Left ventricle myocardium inferior (tissue), 1 donor: ENCODE measurements at regions not wholly inside any gene's neighbourhood (a gene's known extent, or its start where the extent isn't known, plus 50 kb on each side); places are given as distances from the start of the nearest gene placed in this dataset.

Source experiments
- DNase-seq: peaks from one replicate; pipeline ENCODE4 v3.0.0-alpha.2; 2020
- H3K27ac ChIP-seq: fragments of 200-600 bp; replicated peaks from 2 replicates; pipeline ENCODE4 v1.8.0; 2021
- H3K27me3 ChIP-seq: fragments of 200-600 bp; 2 replicates; pipeline ENCODE4 v1.8.0; 2021; ENCODE audit warnings: low read depth
- H3K36me3 ChIP-seq: fragments of 200-600 bp; 2 replicates; pipeline ENCODE4 v1.8.0; 2021
- H3K4me1 ChIP-seq: fragments of 200-600 bp; 2 replicates; pipeline ENCODE4 v1.8.0; 2021
- H3K4me3 ChIP-seq: fragments of 200-600 bp; 2 replicates; pipeline ENCODE4 v1.8.0; 2021; ENCODE audit warnings: mild to moderate bottlenecking, moderate library complexity
- H3K9me3 ChIP-seq: fragments of 200-600 bp; replicated peaks from 2 replicates; pipeline ENCODE4 v1.8.0; 2021
- CTCF ChIP-seq: fragments of 200-600 bp; IDR thresholded peaks from 2 replicates; pipeline ENCODE4 v1.8.0; 2021; ENCODE audit warnings: antibody characterized with exemption, mild to moderate bottlenecking, borderline replicate concordance
- intact Hi-C: fragments of 100-400 bp; cut with micrococcal nuclease; formaldehyde crosslinking; loops from one replicate; pipeline ENCODE4 v1.11.0; 2022
- donor health status: DM: no; HTN: yes; CAD: no; lungs with severe emphysema.

DNA sequence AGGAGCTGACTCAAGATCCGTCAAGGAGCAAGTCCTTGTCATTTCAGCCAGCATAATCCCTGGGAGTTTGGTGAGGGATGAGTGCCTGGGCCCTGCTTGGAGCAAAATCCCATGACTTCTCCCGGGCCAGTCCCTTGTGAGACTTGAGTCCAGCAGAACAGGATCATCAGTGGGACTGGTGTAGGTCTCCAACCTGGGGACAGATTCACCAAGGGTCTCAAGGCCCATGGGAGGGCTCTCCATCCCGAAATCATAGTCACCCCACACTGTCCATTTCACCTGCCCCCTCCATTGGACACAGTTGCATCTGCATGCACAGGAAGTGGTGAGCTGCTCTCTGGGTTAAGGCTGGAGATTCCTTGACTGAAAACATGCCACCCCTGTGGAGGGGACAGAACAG is 178.2 kb downstream of the FOXD2 start:
- Histone ChIP-seq H3K9me3 (no peaks in the 10 kb centered on the region), H3K27ac (no peak overlapping the region), H3K27me3 (peaks cover 8% of the 10 kb centered on the region), H3K4me1 (no peaks in the 10 kb centered on the region), H3K4me3 (no peak overlapping the region), H3K36me3 (no peaks in the 10 kb centered on the region)
- no peak for DNase-seq
- no peak for TF ChIP-seq CTCF
- intact Hi-C loops: no loop called here

DNA sequence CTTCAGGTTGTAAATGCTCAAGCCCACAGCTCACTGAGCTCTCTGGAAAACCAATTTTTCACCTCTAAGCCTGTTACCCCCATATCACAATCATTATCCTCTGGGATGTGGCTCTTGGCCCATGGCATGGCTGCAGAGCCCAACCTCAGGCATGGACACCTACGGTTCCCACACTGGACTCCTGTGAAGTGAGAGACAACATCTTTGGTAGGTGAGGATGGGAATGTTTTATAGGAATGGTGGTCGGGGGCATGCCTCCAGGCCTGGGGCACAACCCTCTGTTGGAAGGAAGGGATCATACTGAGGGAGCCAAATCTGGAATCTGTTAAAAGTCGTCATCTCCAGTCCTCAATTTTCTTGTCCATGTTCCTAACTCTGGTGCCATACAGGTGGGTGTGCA is 179.1 kb downstream of the FOXD2 start:
- intact Hi-C loops: no loop called here
- H3K4me1 ChIP-seq: no peaks in the 10 kb centered on the region
- H3K36me3 ChIP-seq: no peaks in the 10 kb centered on the region
- no peak for DNase-seq
- TF ChIP-seq CTCF: no peak
- H3K9me3 ChIP-seq: no peaks in the 10 kb centered on the region
- H3K27me3 ChIP-seq: peaks cover 8% of the 10 kb centered on the region
- no peak overlapping the region for H3K4me3 ChIP-seq
- H3K27ac ChIP-seq: no peak overlapping the region

DNA sequence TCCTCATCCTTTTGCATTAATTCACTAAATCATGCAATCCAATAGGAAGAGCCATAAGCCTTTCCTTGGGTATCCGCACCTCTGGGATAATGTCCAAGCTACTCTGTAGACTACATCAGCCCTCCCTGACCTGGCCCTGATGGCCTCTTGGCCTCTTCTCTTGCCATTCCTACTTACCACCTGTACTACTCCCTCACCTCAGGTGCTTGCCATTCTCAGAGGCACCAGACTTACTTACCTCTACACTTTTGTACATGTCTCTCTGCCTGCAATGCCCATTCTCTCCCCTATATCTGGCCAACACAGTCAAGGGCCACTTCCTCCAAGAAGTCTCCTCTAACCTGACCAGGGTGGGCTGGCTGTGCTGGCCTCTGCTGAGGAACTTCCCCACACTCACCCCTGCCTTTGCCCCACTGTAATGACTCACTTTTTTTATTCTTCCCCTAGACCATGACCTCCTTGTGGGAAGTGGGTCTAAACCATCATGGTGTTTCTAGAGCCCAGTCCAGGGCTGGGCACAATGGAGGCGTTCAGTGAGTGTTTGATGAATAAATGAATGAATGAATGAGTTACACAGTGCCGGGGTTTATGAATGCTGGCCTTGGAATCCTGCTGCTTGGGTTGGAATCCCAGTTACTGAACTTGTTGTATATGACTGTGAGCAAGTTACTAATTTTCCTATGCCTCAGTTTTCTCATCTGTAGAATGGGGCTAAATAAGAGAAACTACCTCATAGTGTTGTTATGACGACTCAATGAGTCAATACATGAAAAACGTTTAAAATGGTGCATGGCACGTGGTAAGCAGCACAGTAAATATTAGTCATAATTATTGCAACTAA is 179.8 kb downstream of the FOXD2 start:
- H3K9me3 ChIP-seq: no peaks in the 10 kb centered on the region
- no peak overlapping the region for H3K4me3 ChIP-seq
- intact Hi-C loops: no loop called here
- peaks cover 8% of the 10 kb centered on the region for H3K27me3 ChIP-seq
- TF ChIP-seq CTCF: no peak
- DNase-seq: no peak
- H3K27ac ChIP-seq: no peak overlapping the region
- H3K4me1 ChIP-seq: no peaks in the 10 kb centered on the region
- no peaks in the 10 kb centered on the region for H3K36me3 ChIP-seq

DNA sequence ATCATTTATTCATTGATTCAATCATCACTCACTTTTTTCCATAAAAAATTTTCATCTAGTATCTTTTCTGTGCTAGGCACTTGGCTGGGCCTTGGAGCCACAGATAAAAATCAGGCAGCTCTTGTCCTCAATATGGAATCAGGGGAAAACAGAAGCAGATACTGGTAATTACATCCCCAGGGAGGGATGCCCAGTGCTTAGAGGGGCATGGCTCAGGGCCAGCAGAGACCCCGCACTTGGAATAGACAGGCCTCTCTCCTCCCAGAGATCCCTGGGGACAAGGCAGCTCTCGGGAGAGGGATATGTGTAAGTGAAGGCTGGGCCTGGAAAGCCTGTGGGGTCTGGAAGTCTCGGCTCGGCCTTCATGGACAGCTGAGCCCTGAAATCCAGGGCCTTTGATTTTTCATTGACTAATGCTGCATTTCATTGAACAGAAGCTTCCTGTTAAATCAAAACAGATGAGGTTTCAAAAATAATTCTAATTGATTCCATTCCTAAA is 180.4 kb downstream of the FOXD2 start:
- DNase-seq: no peak

DNA sequence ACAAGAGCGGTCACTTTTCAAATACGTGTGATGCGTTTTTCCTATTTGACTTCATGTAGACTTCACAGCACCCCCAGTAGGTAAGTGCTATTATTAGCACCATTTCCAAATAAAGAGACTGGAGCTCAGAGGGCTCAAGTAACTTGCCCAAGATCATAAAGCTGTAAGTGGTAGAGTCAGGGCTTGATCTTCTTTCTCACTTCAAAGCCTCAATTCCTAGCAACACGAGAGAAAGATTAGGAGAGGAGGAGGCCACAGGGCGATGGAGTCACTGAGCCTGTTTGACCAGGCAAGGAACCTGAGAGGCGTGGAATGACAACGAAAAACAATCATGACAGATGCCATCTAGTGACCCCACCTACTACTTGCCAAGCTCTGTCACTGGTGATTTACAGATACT is 181.0 kb downstream of the FOXD2 start:
- no peaks in the 10 kb centered on the region for H3K36me3 ChIP-seq
- H3K27ac ChIP-seq: no peak overlapping the region
- no peak for TF ChIP-seq CTCF
- no peaks in the 10 kb centered on the region for H3K9me3 ChIP-seq
- no peaks in the 10 kb centered on the region for H3K4me1 ChIP-seq
- intact Hi-C loops: no loop called here
- peaks cover 8% of the 10 kb centered on the region for H3K27me3 ChIP-seq
- no peak for DNase-seq
- no peak overlapping the region for H3K4me3 ChIP-seq

More for the DNA sequence above, 180.4 kb downstream of the FOXD2 start:
- Histone ChIP-seq H3K9me3 (no peaks in the 10 kb centered on the region), H3K27ac (no peak overlapping the region), H3K4me1 (no peaks in the 10 kb centered on the region), H3K36me3 (no peaks in the 10 kb centered on the region), H3K4me3 (no peak overlapping the region), H3K27me3 (peaks cover 8% of the 10 kb centered on the region)
- TF ChIP-seq CTCF: no peak
- intact Hi-C loops: no loop called here
